Thymus (tissue), 11 donors: ENCODE measurements at regions not wholly inside any gene's neighbourhood (a gene's known extent, or its start where the extent isn't known, plus 50 kb on each side); places are given as distances from the start of the nearest gene placed in this dataset.

Experiments used
- DNase-seq, 9 donors: peaks; one replicate each; pipeline ENCODE4 v3.0.0-alpha.2; 2013; ENCODE audit warnings: low spot score in 9 of 9, low read depth in 6 of 9, missing footprints in 1 of 9
- H3K27ac ChIP-seq, 2 donors: one replicate each; pipeline ENCODE4 v1.5.1; 2013; ENCODE audit warnings: control low read depth in 1 of 2, low read depth in 1 of 2, low read length in 1 of 2, mild to moderate bottlenecking in 1 of 2, moderate library complexity in 1 of 2
- H3K27me3 ChIP-seq, 2 donors: one replicate each; pipeline ENCODE4 v1.5.1; 2013; ENCODE audit warnings: low read length in 1 of 2; ENCODE audit not compliant: control insufficient read depth in 2 of 2, insufficient read depth in 1 of 2
- H3K36me3 ChIP-seq, 2 donors: one replicate each; pipeline ENCODE4 v1.5.1; 2013; ENCODE audit warnings: low read length in 1 of 2, mild to moderate bottlenecking in 1 of 2, moderate library complexity in 1 of 2; ENCODE audit not compliant: control insufficient read depth in 2 of 2, insufficient read depth in 2 of 2
- H3K4me1 ChIP-seq, 2 donors: one replicate each; pipeline ENCODE4 v1.5.1; 2013; ENCODE audit warnings: low read length in 2 of 2; ENCODE audit not compliant: control insufficient read depth in 2 of 2, insufficient read depth in 2 of 2
- H3K4me3 ChIP-seq, 2 donors: one replicate each; pipeline ENCODE4 v1.5.1; 2013; ENCODE audit warnings: low read length in 2 of 2, control low read depth in 1 of 2, mild to moderate bottlenecking in 1 of 2
- H3K9me3 ChIP-seq, 2 donors: one replicate each; pipeline ENCODE4 v1.5.1; 2013; ENCODE audit warnings: low read length in 1 of 2, mild to moderate bottlenecking in 1 of 2; ENCODE audit not compliant: control insufficient read depth in 2 of 2, insufficient read depth in 1 of 2
- WGBS: extraction: QIAGEN DNeasy Blood & Tissue Kit; methylation state at CpG from one replicate; pipeline ENCODE4 v1.1.7; 2013; 5-methylcytosine and 5-hydroxymethylcytosine counted together
- donor health status: healthy.

GRCh38 chr2:184524551-184525382 is 73.6 kb upstream of the ZNF804A start:
- H3K27me3 ChIP-seq, result no peaks in the 10 kb centered on the region
- WGBS, result 91% methylated on average over 16 of the region's 16 CpGs
- H3K27ac ChIP-seq, result no peak overlapping the region
- no peak overlapping the region for H3K4me3 ChIP-seq
- H3K36me3 ChIP-seq, result no peaks in the 10 kb centered on the region
- no peak for DNase-seq
- peaks cover 1 to 28% of the 10 kb centered on the region in 2 donors for H3K9me3 ChIP-seq
- H3K4me1 ChIP-seq, result no peaks in the 10 kb centered on the region

GRCh38 chr2:184527058-184527457 is 71.3 kb upstream of the ZNF804A start:
- no peak for DNase-seq
- H3K27ac ChIP-seq, result no peak overlapping the region
- H3K4me1 ChIP-seq, result no peaks in the 10 kb centered on the region
- no peaks in the 10 kb centered on the region for H3K27me3 ChIP-seq
- no peaks in the 10 kb centered on the region for H3K36me3 ChIP-seq
- H3K4me3 ChIP-seq, result no peak overlapping the region
- H3K9me3 ChIP-seq, result peaks cover 1 to 39% of the 10 kb centered on the region in 2 donors

- DNase-seq, result no peak
- Histone ChIP-seq H3K9me3 (peaks cover 1 to 39% of the 10 kb centered on the region in 2 donors), H3K36me3 (no peaks in the 10 kb centered on the region), H3K4me1 (no peaks in the 10 kb centered on the region), H3K27me3 (no peaks in the 10 kb centered on the region), H3K4me3 (no peak overlapping the region), H3K27ac (no peak overlapping the region)
- WGBS, result 72% methylated on average over 2 of the region's 2 CpGs
These were observed 70.2 kb upstream of the ZNF804A start for GRCh38 chr2:184528119-184528518.

- no peaks in the 10 kb centered on the region for H3K4me1 ChIP-seq
- H3K4me3 ChIP-seq, result no peak overlapping the region
- no peak overlapping the region for H3K27ac ChIP-seq
- DNase-seq, result no peak
- H3K36me3 ChIP-seq, result no peaks in the 10 kb centered on the region
- H3K27me3 ChIP-seq, result no peaks in the 10 kb centered on the region
- WGBS, result 89% methylated on average over 7 of the region's 7 CpGs
- peaks cover 1 to 23% of the 10 kb centered on the region in 2 donors for H3K9me3 ChIP-seq
These were observed 68.1 kb upstream of the ZNF804A start for GRCh38 chr2:184530239-184530638.

- no peak overlapping the region for H3K27ac ChIP-seq
- H3K4me1 ChIP-seq, result no peaks in the 10 kb centered on the region
- peaks cover 1 to 23% of the 10 kb centered on the region in 2 donors for H3K9me3 ChIP-seq
- H3K36me3 ChIP-seq, result no peaks in the 10 kb centered on the region
- 94% methylated on average over 6 of the region's 6 CpGs for WGBS
- H3K4me3 ChIP-seq, result no peak overlapping the region
- H3K27me3 ChIP-seq, result no peaks in the 10 kb centered on the region
- DNase-seq, result no peak
These were observed 67.4 kb upstream of the ZNF804A start for GRCh38 chr2:184530959-184531358.

- Histone ChIP-seq H3K4me1 (no peaks in the 10 kb centered on the region), H3K27ac (no peak overlapping the region), H3K36me3 (no peaks in the 10 kb centered on the region), H3K27me3 (no peaks in the 10 kb centered on the region), H3K9me3 (peaks cover 1 to 23% of the 10 kb centered on the region in 2 donors), H3K4me3 (no peak overlapping the region)
- DNase-seq, result no peak
These were observed 65.8 kb upstream of the ZNF804A start for GRCh38 chr2:184532551-184532950.

- DNase-seq, result no peak
- H3K4me3 ChIP-seq, result no peak overlapping the region
- no peaks in the 10 kb centered on the region for H3K36me3 ChIP-seq
- H3K27ac ChIP-seq, result no peak overlapping the region
- peaks cover 0 to 9% of the 10 kb centered on the region in 2 donors for H3K9me3 ChIP-seq
- H3K27me3 ChIP-seq, result no peaks in the 10 kb centered on the region
- H3K4me1 ChIP-seq, result no peaks in the 10 kb centered on the region
- 91% methylated on average over 3 of the region's 3 CpGs for WGBS
These were observed 63.3 kb upstream of the ZNF804A start for GRCh38 chr2:184534986-184535385.

- no peak overlapping the region for H3K4me3 ChIP-seq
- H3K9me3 ChIP-seq, result no peaks in the 10 kb centered on the region
- no peaks in the 10 kb centered on the region for H3K27me3 ChIP-seq
- H3K4me1 ChIP-seq, result no peaks in the 10 kb centered on the region
- no peaks in the 10 kb centered on the region for H3K36me3 ChIP-seq
- no peak overlapping the region for H3K27ac ChIP-seq
- DNase-seq, result no peak
These were observed 58.0 kb upstream of the ZNF804A start for GRCh38 chr2:184540246-184540789.

- WGBS, result 91% methylated on average over 2 of the region's 2 CpGs
- Histone ChIP-seq H3K36me3 (no peaks in the 10 kb centered on the region), H3K4me1 (no peaks in the 10 kb centered on the region), H3K27ac (no peak overlapping the region), H3K4me3 (no peak overlapping the region), H3K27me3 (no peaks in the 10 kb centered on the region), H3K9me3 (no peaks in the 10 kb centered on the region)
- no peak for DNase-seq
These were observed 56.7 kb upstream of the ZNF804A start for GRCh38 chr2:184541591-184541990.
